Thyroid gland (tissue), 4 donors: ENCODE measurements at regions not wholly inside any gene's neighbourhood (a gene's known extent, or its start where the extent isn't known, plus 50 kb on each side); places are given as distances from the start of the nearest gene placed in this dataset.

Source experiments
- POLR2A ChIP-seq, 2 donors: fragments of 450-650 bp; IDR thresholded peaks; one replicate each; pipeline ENCODE4 v1.6.1; 2017; ENCODE audit warnings: antibody characterized with exemption in 2 of 2, mild to moderate bottlenecking in 2 of 2, moderate library complexity in 1 of 2
- TF ChIP-seq, protein P1 (sequence below), 6 experiments: fragments of 200-600 bp in 3 of 6; fragments of 450-650 bp in 3 of 6; sonication (generic) in 3 of 6; IDR thresholded peaks; one replicate each; pipeline ENCODE4 v1.5.1; 2016 to 2019; ENCODE audit warnings: antibody characterized with exemption in 6 of 6, mild to moderate bottlenecking in 2 of 6, inconsistent platforms in 1 of 6, moderate library complexity in 1 of 6

DNA sequence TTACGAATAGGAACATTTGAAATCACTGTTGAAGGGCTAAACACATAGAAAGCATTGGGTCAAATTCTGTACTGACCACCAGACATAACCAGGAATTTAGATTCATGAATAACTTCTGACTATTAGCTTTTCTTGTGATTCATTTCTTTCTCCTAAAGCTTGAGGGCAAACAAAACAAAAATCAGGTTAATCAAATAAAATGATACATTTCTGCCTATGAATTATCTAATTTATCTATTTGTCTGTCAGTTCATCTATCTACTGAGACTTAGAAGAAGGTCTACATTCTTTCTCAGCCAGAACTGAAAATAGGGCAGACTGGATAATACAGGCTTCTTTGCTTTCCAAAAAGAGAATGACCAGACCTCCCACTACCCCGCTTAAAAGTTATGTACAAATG is 65.9 kb upstream of the ST3GAL6 start:
- TF ChIP-seq, protein P1, sequence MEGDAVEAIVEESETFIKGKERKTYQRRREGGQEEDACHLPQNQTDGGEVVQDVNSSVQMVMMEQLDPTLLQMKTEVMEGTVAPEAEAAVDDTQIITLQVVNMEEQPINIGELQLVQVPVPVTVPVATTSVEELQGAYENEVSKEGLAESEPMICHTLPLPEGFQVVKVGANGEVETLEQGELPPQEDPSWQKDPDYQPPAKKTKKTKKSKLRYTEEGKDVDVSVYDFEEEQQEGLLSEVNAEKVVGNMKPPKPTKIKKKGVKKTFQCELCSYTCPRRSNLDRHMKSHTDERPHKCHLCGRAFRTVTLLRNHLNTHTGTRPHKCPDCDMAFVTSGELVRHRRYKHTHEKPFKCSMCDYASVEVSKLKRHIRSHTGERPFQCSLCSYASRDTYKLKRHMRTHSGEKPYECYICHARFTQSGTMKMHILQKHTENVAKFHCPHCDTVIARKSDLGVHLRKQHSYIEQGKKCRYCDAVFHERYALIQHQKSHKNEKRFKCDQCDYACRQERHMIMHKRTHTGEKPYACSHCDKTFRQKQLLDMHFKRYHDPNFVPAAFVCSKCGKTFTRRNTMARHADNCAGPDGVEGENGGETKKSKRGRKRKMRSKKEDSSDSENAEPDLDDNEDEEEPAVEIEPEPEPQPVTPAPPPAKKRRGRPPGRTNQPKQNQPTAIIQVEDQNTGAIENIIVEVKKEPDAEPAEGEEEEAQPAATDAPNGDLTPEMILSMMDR (IDR thresholded peaks at IDR 0.05), result no peak
- no peak for TF ChIP-seq POLR2A (IDR thresholded peaks at IDR 0.05)
